Vagina (tissue), 2 donors: ENCODE measurements at regions not wholly inside any gene's neighbourhood (a gene's known extent, or its start where the extent isn't known, plus 50 kb on each side); places are given as distances from the start of the nearest gene placed in this dataset.

Experiments
- DNase-seq, 2 donors: peaks; one replicate each; pipeline ENCODE4 v3.0.0-alpha.2; 2017; ENCODE audit errors: extremely low spot score in 2 of 2
- H3K27ac ChIP-seq: fragments of 200-600 bp; sonication (generic); one replicate; pipeline ENCODE4 v1.5.1; 2019
- H3K27me3 ChIP-seq: fragments of 200-600 bp; sonication (generic); one replicate; pipeline ENCODE4 v1.5.1; 2019
- H3K36me3 ChIP-seq, 2 donors: fragments of 200-600 bp; sonication (generic); one replicate each; pipeline ENCODE4 v1.5.1; 2017 to 2019
- H3K4me1 ChIP-seq: fragments of 200-600 bp; sonication (generic); one replicate; pipeline ENCODE4 v1.5.1; 2019
- H3K4me3 ChIP-seq, 2 donors: fragments of 200-600 bp; sonication (generic); 1 replicate in 1 of 2; 2 replicates in 1 of 2; pipeline ENCODE4 v1.5.1; 2016 to 2019
- H3K9me3 ChIP-seq: fragments of 200-600 bp; sonication (generic); one replicate; pipeline ENCODE4 v1.5.1; 2019
- CTCF ChIP-seq, 3 experiments: fragments of 450-650 bp in 2 of 3; fragments of 200-600 bp in 1 of 3; sonication (generic) in 1 of 3; IDR thresholded peaks; one replicate each; pipeline ENCODE4 v1.5.1; 2017 to 2019; ENCODE audit warnings: antibody characterized with exemption in 3 of 3, mild to moderate bottlenecking in 2 of 3, moderate library complexity in 2 of 3
- POLR2A ChIP-seq, 2 donors: fragments of 450-650 bp; IDR thresholded peaks; one replicate each; pipeline ENCODE4 v1.6.1; 2017; ENCODE audit warnings: antibody characterized with exemption in 2 of 2, mild to moderate bottlenecking in 2 of 2, moderate library complexity in 2 of 2
- POLR2AphosphoS5 ChIP-seq, 2 donors: sonication (generic); formaldehyde crosslinking; IDR thresholded peaks; one replicate each; pipeline ENCODE4 v1.9.0; 2017; ENCODE audit warnings: antibody characterized with exemption in 2 of 2, mild to moderate bottlenecking in 2 of 2, low read depth in 1 of 2; ENCODE audit not compliant: insufficient read depth in 1 of 2
- intact Hi-C: fragments of 100-400 bp; cut with DNase I; formaldehyde crosslinking; loops from one replicate; pipeline ENCODE4 v1.15.1; 2023

- DNase-seq = no peak
- no peak overlapping the region for H3K4me3 ChIP-seq
- H3K36me3 ChIP-seq = no peaks in the 10 kb centered on the region
- H3K9me3 ChIP-seq = no peaks in the 10 kb centered on the region
- no peak overlapping the region for H3K27ac ChIP-seq
- TF ChIP-seq POLR2A (IDR thresholded peaks at IDR 0.05) (no peak), CTCF (IDR thresholded peaks at IDR 0.05) (no peak), POLR2AphosphoS5 (IDR thresholded peaks at IDR 0.05; ENCODE audit: insufficient read depth in 1 of 2, low read depth in 1 of 2) (no peak)
- H3K27me3 ChIP-seq = no peaks in the 10 kb centered on the region
- intact Hi-C loops = no loop called here
- H3K4me1 ChIP-seq = no peaks in the 10 kb centered on the region
Measured at GRCh38 chr1:30272277-30273020, 450.9 kb downstream of the MATN1 start.

GRCh38 chr1:30271401-30272276 is 451.7 kb downstream of the MATN1 start:
- intact Hi-C loops = no loop called here
- no peak for DNase-seq
- no peak overlapping the region for H3K27ac ChIP-seq
- no peak overlapping the region for H3K4me3 ChIP-seq
- no peaks in the 10 kb centered on the region for H3K36me3 ChIP-seq
- no peaks in the 10 kb centered on the region for H3K27me3 ChIP-seq
- H3K9me3 ChIP-seq = no peaks in the 10 kb centered on the region
- TF ChIP-seq POLR2A (IDR thresholded peaks at IDR 0.05) (no peak), CTCF (IDR thresholded peaks at IDR 0.05) (no peak), POLR2AphosphoS5 (IDR thresholded peaks at IDR 0.05; ENCODE audit: insufficient read depth in 1 of 2, low read depth in 1 of 2) (no peak)
- no peaks in the 10 kb centered on the region for H3K4me1 ChIP-seq

GRCh38 chr1:30270461-30270860 is 452.9 kb downstream of the MATN1 start:
- no peaks in the 10 kb centered on the region for H3K4me1 ChIP-seq
- no peak overlapping the region for H3K4me3 ChIP-seq
- TF ChIP-seq POLR2AphosphoS5 (IDR thresholded peaks at IDR 0.05; ENCODE audit: insufficient read depth in 1 of 2, low read depth in 1 of 2) = no peak
- no peak for TF ChIP-seq POLR2A (IDR thresholded peaks at IDR 0.05)
- no peak for TF ChIP-seq CTCF (IDR thresholded peaks at IDR 0.05)
- H3K36me3 ChIP-seq = no peaks in the 10 kb centered on the region
- H3K9me3 ChIP-seq = no peaks in the 10 kb centered on the region
- no peak for DNase-seq
- H3K27me3 ChIP-seq = no peaks in the 10 kb centered on the region
- intact Hi-C loops = no loop called here
- H3K27ac ChIP-seq = no peak overlapping the region

GRCh38 chr1:30268923-30269666 is 454.3 kb downstream of the MATN1 start:
- intact Hi-C loops = no loop called here
- Histone ChIP-seq H3K4me1 (no peaks in the 10 kb centered on the region), H3K27ac (no peak overlapping the region), H3K9me3 (no peaks in the 10 kb centered on the region), H3K27me3 (no peaks in the 10 kb centered on the region), H3K4me3 (no peak overlapping the region), H3K36me3 (no peaks in the 10 kb centered on the region)
- TF ChIP-seq POLR2A (IDR thresholded peaks at IDR 0.05) = no peak
- no peak for DNase-seq

- Histone ChIP-seq H3K27me3 (no peaks in the 10 kb centered on the region), H3K4me3 (no peak overlapping the region), H3K27ac (no peak overlapping the region), H3K36me3 (no peaks in the 10 kb centered on the region), H3K9me3 (no peaks in the 10 kb centered on the region), H3K4me1 (no peaks in the 10 kb centered on the region)
- DNase-seq = no peak
- intact Hi-C loops = no loop called here
- TF ChIP-seq POLR2AphosphoS5 (IDR thresholded peaks at IDR 0.05; ENCODE audit: insufficient read depth in 1 of 2, low read depth in 1 of 2) (no peak), CTCF (IDR thresholded peaks at IDR 0.05) (no peak), POLR2A (IDR thresholded peaks at IDR 0.05) (no peak)
Measured at GRCh38 chr1:30267856-30268255, 455.5 kb downstream of the MATN1 start.
